Activated CD4-positive, alpha-beta T cell treated with anti-CD3 and anti-CD28 coated beads for 1 hour (primary cell): ENCODE measurements at regions not wholly inside any gene's neighbourhood (a gene's known extent, or its start where the extent isn't known, plus 50 kb on each side); places are given as distances from the start of the nearest gene placed in this dataset.
"Not testable (repeated sequence)": the region's sequence is repeated elsewhere in the genome, so short reads cannot be mapped to it uniquely, and the experiment has no call there.

ENCODE experiments used
- DNase-seq: peaks from one replicate; pipeline ENCODE4 v3.0.0-alpha.2; 2020

- DNase-seq, result no peak
These were observed 289.9 kb upstream of the KITLG start for GRCh38 chr12:88870000-88870737.

GRCh38 chr12:88868050-88868449 lies 287.8 kb upstream of the KITLG start:
- DNase-seq, result no peak

- no peak for DNase-seq
These were observed 287.2 kb upstream of the KITLG start for GRCh38 chr12:88867510-88867909.

- no peak for DNase-seq
These were observed 286.6 kb upstream of the KITLG start for GRCh38 chr12:88866881-88867280.

- no peak for DNase-seq
These were observed 285.3 kb upstream of the KITLG start for GRCh38 chr12:88865537-88865936.

- DNase-seq, result no peak
These were observed 280.6 kb upstream of the KITLG start for GRCh38 chr12:88860851-88861250.

GRCh38 chr12:88856201-88856600 lies 275.9 kb upstream of the KITLG start:
- DNase-seq, result no peak

- DNase-seq, result no peak
These were observed 275.0 kb upstream of the KITLG start for GRCh38 chr12:88855301-88855700.

- DNase-seq, result no peak
These were observed 274.0 kb upstream of the KITLG start for GRCh38 chr12:88854260-88854659.

GRCh38 chr12:88847246-88847645 lies 267.0 kb upstream of the KITLG start:
- DNase-seq, result not testable (repeated sequence)

- no peak for DNase-seq
These were observed 264.2 kb upstream of the KITLG start for GRCh38 chr12:88844426-88844825.

GRCh38 chr12:88842314-88842713 lies 262.0 kb upstream of the KITLG start:
- DNase-seq, result no peak

GRCh38 chr12:88839486-88839885 lies 259.2 kb upstream of the KITLG start:
- DNase-seq, result no peak

- no peak for DNase-seq
These were observed 255.9 kb upstream of the KITLG start for GRCh38 chr12:88836156-88836555.

- DNase-seq, result no peak
These were observed 254.0 kb upstream of the KITLG start for GRCh38 chr12:88834226-88834625.

GRCh38 chr12:88833641-88834116 lies 253.4 kb upstream of the KITLG start:
- DNase-seq, result no peak

- DNase-seq, result not testable (repeated sequence)
These were observed 248.3 kb upstream of the KITLG start for GRCh38 chr12:88828537-88828936.

- DNase-seq, result no peak
These were observed 239.7 kb upstream of the KITLG start for GRCh38 chr12:88820012-88820411.

- no peak for DNase-seq
These were observed 235.9 kb upstream of the KITLG start for GRCh38 chr12:88816201-88816600.

- DNase-seq, result no peak
These were observed 234.5 kb upstream of the KITLG start for GRCh38 chr12:88814779-88815178.

GRCh38 chr12:88812610-88813009 lies 232.3 kb upstream of the KITLG start:
- no peak for DNase-seq

- no peak for DNase-seq
These were observed 230.5 kb upstream of the KITLG start for GRCh38 chr12:88810806-88811205.

GRCh38 chr12:88809841-88810240 lies 229.6 kb upstream of the KITLG start:
- not testable (repeated sequence) for DNase-seq

- no peak for DNase-seq
These were observed 225.4 kb upstream of the KITLG start for GRCh38 chr12:88805692-88806091.

- DNase-seq, result no peak
These were observed 225.0 kb upstream of the KITLG start for GRCh38 chr12:88805286-88805685.
